ENCODE measurements at regions not wholly inside any gene's neighbourhood (a gene's known extent, or its start where the extent isn't known, plus 50 kb on each side); places are given as distances from the start of the nearest gene placed in this dataset.

DNA sequence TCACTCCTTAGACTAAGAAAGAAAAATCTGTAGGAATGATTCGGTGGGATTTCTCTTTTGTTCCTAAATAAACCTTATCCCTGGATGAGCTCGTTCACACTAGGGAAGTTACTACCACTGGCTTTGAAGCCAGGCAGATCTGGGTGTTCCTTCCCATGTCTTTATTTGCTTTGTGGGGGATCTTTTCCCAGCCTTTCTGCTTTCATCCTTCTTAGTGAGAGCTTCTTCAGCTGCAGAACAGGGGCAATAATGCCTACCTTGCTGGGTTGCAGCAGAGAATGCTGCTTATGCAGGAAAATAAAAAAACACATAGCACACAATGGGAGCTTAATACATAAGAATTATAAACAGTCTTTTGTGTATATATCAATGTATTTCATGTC is 292.1 kb downstream of the SOX11 start (continued):
- TF ChIP-seq CHD7 (IDR thresholded peaks at IDR 0.05; ENCODE audit: insufficient replicate concordance, low read length) = no peak
- TF ChIP-seq FOSL1 (IDR thresholded peaks at IDR 0.05; ENCODE audit: insufficient read depth, low read depth, low read length) = no peak
- no peak for TF ChIP-seq CEBPB (IDR thresholded peaks at IDR 0.05; ENCODE audit: low read depth, low read length)
- TF ChIP-seq ZNF274 (IDR thresholded peaks at IDR 0.05; ENCODE audit: borderline replicate concordance, extremely low read depth, low read length) = no peak
- no peak for TF ChIP-seq RBBP5 (IDR thresholded peaks at IDR 0.05; ENCODE audit: borderline replicate concordance, low read depth, low read length)
- no peak for TF ChIP-seq CBX8 (IDR thresholded peaks at IDR 0.05; ENCODE audit: borderline replicate concordance, low read depth, low read length)
- no peak for TF ChIP-seq CHD1 (IDR thresholded peaks at IDR 0.05; ENCODE audit: low read depth, low read length)
- TF ChIP-seq SIX5 (IDR thresholded peaks at IDR 0.05; ENCODE audit: low read depth, low read length) = no peak
- TF ChIP-seq SP4 (IDR thresholded peaks at IDR 0.05; ENCODE audit: low read length) = no peak

Data from H1 (cell line).